HCT116 (cell line): ENCODE measurements at regions not wholly inside any gene's neighbourhood (a gene's known extent, or its start where the extent isn't known, plus 50 kb on each side); places are given as distances from the start of the nearest gene placed in this dataset.

Experiments
- CEBPB ChIP-seq: IDR thresholded peaks from 2 replicates; pipeline ENCODE4 v1.6.1; 2012; ENCODE audit warnings: low read depth
- EZH2 ChIP-seq: fragments of 200-600 bp; sonication (generic); IDR thresholded peaks from 2 replicates; pipeline ENCODE4 v1.6.1; 2017; ENCODE audit warnings: antibody characterized with exemption, mixed run types
- POLR2A ChIP-seq: IDR thresholded peaks from 2 replicates; pipeline ENCODE4 v1.7.0; 2011; ENCODE audit warnings: borderline replicate concordance; ENCODE audit not compliant: insufficient read depth, insufficient read length; ENCODE audit errors: extremely low read depth
- ZFX ChIP-seq: fragments of 450-650 bp; IDR thresholded peaks from 2 replicates; pipeline ENCODE4 v1.6.1; 2017
- ZNF274 ChIP-seq: fragments of 200-500 bp; sonication (Bioruptor generic); IDR thresholded peaks from 2 replicates; pipeline ENCODE4 v1.6.1; 2014; ENCODE audit warnings: mild to moderate bottlenecking, low read depth, low read length, inconsistent platforms
- TF ChIP-seq, protein P1 (sequence below), 3 experiments: fragments of 200-600 bp in 1 of 3; sonication (generic) in 1 of 3; IDR thresholded peaks in 2 of 3; conservative IDR thresholded peaks in 1 of 3; 2 replicates each; pipeline ENCODE4 v1.5.1; 2012 to 2017; ENCODE audit warnings: low read depth in 2 of 3, low read length in 2 of 3, antibody characterized with exemption in 1 of 3, borderline replicate concordance in 1 of 3, control low read depth in 1 of 3, mild to moderate bottlenecking in 1 of 3, mixed read lengths in 1 of 3, mixed run types in 1 of 3, moderate library complexity in 1 of 3; ENCODE audit not compliant: insufficient read depth in 1 of 3

- TF ChIP-seq ZFX (no peak), POLR2A (no peak), ZNF274 (no peak), EZH2 (no peak), CEBPB (no peak)
- TF ChIP-seq, protein P1, sequence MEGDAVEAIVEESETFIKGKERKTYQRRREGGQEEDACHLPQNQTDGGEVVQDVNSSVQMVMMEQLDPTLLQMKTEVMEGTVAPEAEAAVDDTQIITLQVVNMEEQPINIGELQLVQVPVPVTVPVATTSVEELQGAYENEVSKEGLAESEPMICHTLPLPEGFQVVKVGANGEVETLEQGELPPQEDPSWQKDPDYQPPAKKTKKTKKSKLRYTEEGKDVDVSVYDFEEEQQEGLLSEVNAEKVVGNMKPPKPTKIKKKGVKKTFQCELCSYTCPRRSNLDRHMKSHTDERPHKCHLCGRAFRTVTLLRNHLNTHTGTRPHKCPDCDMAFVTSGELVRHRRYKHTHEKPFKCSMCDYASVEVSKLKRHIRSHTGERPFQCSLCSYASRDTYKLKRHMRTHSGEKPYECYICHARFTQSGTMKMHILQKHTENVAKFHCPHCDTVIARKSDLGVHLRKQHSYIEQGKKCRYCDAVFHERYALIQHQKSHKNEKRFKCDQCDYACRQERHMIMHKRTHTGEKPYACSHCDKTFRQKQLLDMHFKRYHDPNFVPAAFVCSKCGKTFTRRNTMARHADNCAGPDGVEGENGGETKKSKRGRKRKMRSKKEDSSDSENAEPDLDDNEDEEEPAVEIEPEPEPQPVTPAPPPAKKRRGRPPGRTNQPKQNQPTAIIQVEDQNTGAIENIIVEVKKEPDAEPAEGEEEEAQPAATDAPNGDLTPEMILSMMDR (IDR thresholded peaks at IDR 0.05 in 2 of 3, conservative IDR thresholded peaks at IDR 0.05 in 1 of 3; ENCODE audit: borderline replicate concordance in 1 of 3, insufficient read depth in 1 of 3, low read depth in 2 of 3, low read length in 2 of 3) = no peak
Measured at GRCh38 chr2:167853717-167854116, 393.7 kb downstream of the STK39 start.
